H1 (cell line): ENCODE measurements at regions not wholly inside any gene's neighbourhood (a gene's known extent, or its start where the extent isn't known, plus 50 kb on each side); places are given as distances from the start of the nearest gene placed in this dataset.

Source experiments
- CTCF ChIA-PET: fragments of 300-600 bp; sonication (Branson Sonifier 250); formaldehyde crosslinking; loops from one replicate; lab custom pipeline; 2021; ENCODE audit not compliant: partially characterized antibody; lab: Charles Lee
- POLR2A ChIA-PET: fragments of 300-600 bp; sonication (Branson Sonifier 250); formaldehyde crosslinking; loops from one replicate; lab custom pipeline; 2021; ENCODE audit warnings: inconsistent platforms; ENCODE audit not compliant: partially characterized antibody; lab: Charles Lee
- DNase-seq, 2 experiments: peaks; one replicate each; pipeline versions ENCODE4 v3.0.0 to v3.0.0-alpha.2; 2010 to 2022; ENCODE audit warnings: low spot score in 2 of 2, low read depth in 1 of 2, mixed read lengths in 1 of 2
- FAIRE-seq: peaks from 2 replicates; lab custom pipeline; 2011; peaks lifted over from hg19 to GRCh38; lab: Jason Lieb, UNC
- H2AFZ ChIP-seq: 2 replicates; pipeline ENCODE4 v1.8.1; 2012; ENCODE audit warnings: low read length, inconsistent platforms
- H2AK5ac ChIP-seq: 2 replicates; pipeline ENCODE4 v1.6.1; 2013; ENCODE audit warnings: low read depth, low read length
- H2BK120ac ChIP-seq: replicated peaks from 2 replicates; pipeline ENCODE3; 2013; ENCODE audit warnings: low read depth, low read length, inconsistent platforms
- H2BK12ac ChIP-seq: 2 replicates; pipeline ENCODE4 v1.6.1; 2013; ENCODE audit warnings: low read depth, low read length
- H2BK15ac ChIP-seq: 2 replicates; pipeline ENCODE4 v1.6.1; 2013; ENCODE audit warnings: low read length
- H2BK20ac ChIP-seq: 2 replicates; pipeline ENCODE4 v1.6.1; 2013; ENCODE audit warnings: low read length
- H2BK5ac ChIP-seq: 2 replicates; pipeline ENCODE4 v1.6.1; 2013; ENCODE audit warnings: low read depth, low read length
- H3K14ac ChIP-seq: 2 replicates; pipeline ENCODE4 v1.6.1; 2013; ENCODE audit warnings: inconsistent platforms; ENCODE audit not compliant: insufficient read length
- H3K18ac ChIP-seq: 2 replicates; pipeline ENCODE4 v1.6.1; 2013; ENCODE audit warnings: low read length; ENCODE audit errors: extremely low read depth
- H3K23ac ChIP-seq: 2 replicates; pipeline ENCODE4 v1.6.1; 2013; ENCODE audit warnings: inconsistent platforms; ENCODE audit not compliant: insufficient read length
- H3K23me2 ChIP-seq: 2 replicates; pipeline ENCODE4 v1.6.1; 2013; ENCODE audit warnings: low read depth, low read length
- H3K27ac ChIP-seq: 2 replicates; pipeline ENCODE4 v1.6.1; 2011; ENCODE audit warnings: low read depth, low read length, inconsistent platforms
- H3K27me3 ChIP-seq, 4 experiments: replicated peaks in 1 of 4; 1 replicate in 1 of 4; 2 replicates in 3 of 4; pipeline versions ENCODE4 v1.6.1 to v1.8.1; 2011 to 2013; ENCODE audit warnings: low read length in 3 of 4, mild to moderate bottlenecking in 3 of 4, inconsistent platforms in 2 of 4, mixed read lengths in 2 of 4, moderate library complexity in 1 of 4; ENCODE audit not compliant: control insufficient read depth in 3 of 4, insufficient read depth in 3 of 4; ENCODE audit errors: extremely low read depth in 1 of 4
- H3K36me3 ChIP-seq, 4 experiments: 2 replicates each; pipeline versions ENCODE4 v1.6.1 to v1.8.1; 2011 to 2013; ENCODE audit warnings: mild to moderate bottlenecking in 4 of 4, low read length in 3 of 4, moderate library complexity in 2 of 4, control low read depth in 1 of 4, inconsistent platforms in 1 of 4; ENCODE audit not compliant: insufficient read depth in 4 of 4, control insufficient read depth in 2 of 4
- H3K4ac ChIP-seq: replicated peaks from 2 replicates; pipeline ENCODE3; 2013; ENCODE audit warnings: low read length, low read depth, mixed read lengths, inconsistent platforms; ENCODE audit not compliant: insufficient read length
- H3K4me1 ChIP-seq, 4 experiments: replicated peaks in 1 of 4; 1 replicate in 1 of 4; 2 replicates in 3 of 4; pipeline versions ENCODE4 v1.6.1 to v1.8.1; 2011 to 2013; ENCODE audit warnings: low read length in 3 of 4, inconsistent platforms in 2 of 4, mixed read lengths in 1 of 4; ENCODE audit not compliant: insufficient read depth in 4 of 4, control insufficient read depth in 3 of 4
- H3K4me2 ChIP-seq, 2 experiments: 2 replicates each; pipeline versions ENCODE4 v1.6.1 to v1.8.1; 2011 to 2013; ENCODE audit warnings: low read depth in 2 of 2, low read length in 2 of 2, control low read depth in 1 of 2, inconsistent platforms in 1 of 2, mild to moderate bottlenecking in 1 of 2; ENCODE audit not compliant: insufficient read depth in 1 of 2
- H3K4me3 ChIP-seq, 4 experiments: fragments of 200-600, 300-600 bp in 1 of 4; sonication (generic), shearing (Covaris generic), sonication (Bioruptor Twin) in 1 of 4; 2 replicates each; pipeline versions ENCODE4 v1.5.1 to v1.8.1; 2011 to 2016; ENCODE audit warnings: low read length in 4 of 4, low read depth in 3 of 4, control low read depth in 2 of 4, inconsistent platforms in 2 of 4, mild to moderate bottlenecking in 2 of 4, mixed read lengths in 1 of 4, moderate library complexity in 1 of 4; ENCODE audit not compliant: insufficient read depth in 2 of 4; ENCODE audit errors: extremely low read depth in 1 of 4
- H3K56ac ChIP-seq: replicated peaks from 2 replicates; pipeline ENCODE3; 2013; ENCODE audit warnings: low read depth, mild to moderate bottlenecking, mixed read lengths, low read length, inconsistent platforms; ENCODE audit not compliant: insufficient read length
- H3K79me1 ChIP-seq: 2 replicates; pipeline ENCODE4 v1.6.1; 2013; ENCODE audit warnings: low read depth, low read length, control low read depth
- H3K79me2 ChIP-seq, 2 experiments: 2 replicates each; pipeline versions ENCODE4 v1.6.1 to v1.8.1; 2012 to 2013; ENCODE audit warnings: low read length in 2 of 2, mild to moderate bottlenecking in 2 of 2, inconsistent platforms in 1 of 2; ENCODE audit not compliant: insufficient read depth in 2 of 2, control insufficient read depth in 1 of 2
- H3K9ac ChIP-seq, 4 experiments: replicated peaks in 1 of 4; 1 replicate in 1 of 4; 2 replicates in 3 of 4; pipeline versions ENCODE4 v1.6.1 to v1.8.1; 2011 to 2013; ENCODE audit warnings: low read depth in 3 of 4, low read length in 3 of 4, control low read depth in 2 of 4, mild to moderate bottlenecking in 2 of 4, moderate library complexity in 2 of 4, inconsistent platforms in 1 of 4; ENCODE audit errors: extremely low read depth in 1 of 4
- H3K9me3 ChIP-seq, 2 experiments: 2 replicates each; pipeline versions ENCODE4 v1.6.1 to v1.8.1; 2012 to 2013; ENCODE audit warnings: mild to moderate bottlenecking in 2 of 2, moderate library complexity in 2 of 2, control low read depth in 1 of 2, inconsistent platforms in 1 of 2, low read depth in 1 of 2, low read length in 1 of 2, mixed read lengths in 1 of 2; ENCODE audit not compliant: insufficient read depth in 2 of 2
- H4K20me1 ChIP-seq, 2 experiments: replicated peaks in 1 of 2; 2 replicates each; pipeline versions ENCODE3 to v1.8.1; 2011 to 2013; ENCODE audit warnings: inconsistent platforms in 2 of 2, low read length in 2 of 2, mild to moderate bottlenecking in 1 of 2; ENCODE audit not compliant: insufficient read depth in 2 of 2, control insufficient read depth in 1 of 2
- H4K5ac ChIP-seq: 2 replicates; pipeline ENCODE4 v1.6.1; 2013; ENCODE audit warnings: low read length, low read depth, mixed read lengths, inconsistent platforms; ENCODE audit not compliant: insufficient read length
- H4K8ac ChIP-seq: 2 replicates; pipeline ENCODE4 v1.8.0; 2013; ENCODE audit warnings: mild to moderate bottlenecking, moderate library complexity, low read length, inconsistent platforms; ENCODE audit not compliant: insufficient read depth; ENCODE audit errors: extremely low read depth
- H4K91ac ChIP-seq: replicated peaks from 2 replicates; pipeline ENCODE3; 2013; ENCODE audit warnings: low read length, mixed read lengths, inconsistent platforms; ENCODE audit not compliant: insufficient read length
- ASH2L ChIP-seq: fragments of 200-600, 300-600 bp; sonication (generic); IDR thresholded peaks from one replicate; pipeline ENCODE4 v1.7.1; 2017; ENCODE audit warnings: low read length
- BACH1 ChIP-seq: IDR thresholded peaks from 2 replicates; pipeline ENCODE4 v1.6.1; 2012; ENCODE audit warnings: low read length, improper control_type of control experiment
- CBX5 ChIP-seq: fragments of 300-800, 300-1000 bp; sonication (generic); IDR thresholded peaks from 2 replicates; pipeline ENCODE4 v1.7.1; 2016; ENCODE audit warnings: antibody characterized with exemption, low read length, low read depth
- CHD2 ChIP-seq: IDR thresholded peaks from 2 replicates; pipeline ENCODE4 v1.6.1; 2012; ENCODE audit warnings: low read length, improper control_type of control experiment
- HDAC6 ChIP-seq: IDR thresholded peaks from one replicate; pipeline ENCODE4 v1.7.1; 2012; ENCODE audit warnings: low read depth, mild to moderate bottlenecking, inconsistent platforms, low read length, moderate library complexity
- KDM1A ChIP-seq: fragments of 200-600, 300-600 bp; sonication (generic); IDR thresholded peaks from 2 replicates; pipeline ENCODE4 v1.7.1; 2016; ENCODE audit warnings: mild to moderate bottlenecking, low read length, borderline replicate concordance
- KDM4A ChIP-seq: IDR thresholded peaks from one replicate; pipeline ENCODE4 v1.7.1; 2012; ENCODE audit warnings: low read depth, mild to moderate bottlenecking, moderate library complexity, low read length, inconsistent platforms; ENCODE audit not compliant: severe bottlenecking
- RBBP5 ChIP-seq: IDR thresholded peaks from 2 replicates; pipeline ENCODE4 v1.7.1; 2012; ENCODE audit warnings: low read depth, mild to moderate bottlenecking, inconsistent platforms, low read length, moderate library complexity, borderline replicate concordance
- RXRA ChIP-seq: IDR thresholded peaks from 2 replicates; pipeline ENCODE4 v1.6.1; 2011; ENCODE audit warnings: low read depth, mild to moderate bottlenecking, low read length, moderate library complexity; ENCODE audit not compliant: insufficient read depth
- SP4 ChIP-seq: IDR thresholded peaks from 2 replicates; pipeline ENCODE4 v1.6.1; 2012; ENCODE audit warnings: low read length, inconsistent platforms
- SRF ChIP-seq: IDR thresholded peaks from 2 replicates; pipeline ENCODE4 v1.6.1; 2011; ENCODE audit warnings: mild to moderate bottlenecking, low read depth, low read length, moderate library complexity
- WGBS, 2 experiments: shearing (Covaris generic) in 1 of 2; methylation state at CpG; one replicate each; pipeline versions ENCODE4 v1.1.6 to v1.1.7; 2013 to 2015; ENCODE audit warnings: low lambda C conversion rate in 2 of 2, mixed read lengths in 2 of 2, inconsistent platforms in 1 of 2, low coverage in 1 of 2, missing lambda C conversion rate in 1 of 2; ENCODE audit not compliant: insufficient replicate concordance in 2 of 2, insufficient coverage in 1 of 2, insufficient read length in 1 of 2; ENCODE audit errors: extremely low coverage in 1 of 2, missing lambda C conversion rate in 1 of 2; 5-methylcytosine and 5-hydroxymethylcytosine counted together
- TF ChIP-seq, protein P1 (sequence below): IDR thresholded peaks from 2 replicates; pipeline ENCODE4 v1.6.1; 2011; ENCODE audit warnings: low read length, improper control_type of control experiment
- TF ChIP-seq, protein P2 (sequence below): IDR thresholded peaks from 2 replicates; pipeline ENCODE4 v1.6.1; 2011; ENCODE audit warnings: low read depth, mild to moderate bottlenecking, low read length; ENCODE audit not compliant: insufficient read depth

DNA sequence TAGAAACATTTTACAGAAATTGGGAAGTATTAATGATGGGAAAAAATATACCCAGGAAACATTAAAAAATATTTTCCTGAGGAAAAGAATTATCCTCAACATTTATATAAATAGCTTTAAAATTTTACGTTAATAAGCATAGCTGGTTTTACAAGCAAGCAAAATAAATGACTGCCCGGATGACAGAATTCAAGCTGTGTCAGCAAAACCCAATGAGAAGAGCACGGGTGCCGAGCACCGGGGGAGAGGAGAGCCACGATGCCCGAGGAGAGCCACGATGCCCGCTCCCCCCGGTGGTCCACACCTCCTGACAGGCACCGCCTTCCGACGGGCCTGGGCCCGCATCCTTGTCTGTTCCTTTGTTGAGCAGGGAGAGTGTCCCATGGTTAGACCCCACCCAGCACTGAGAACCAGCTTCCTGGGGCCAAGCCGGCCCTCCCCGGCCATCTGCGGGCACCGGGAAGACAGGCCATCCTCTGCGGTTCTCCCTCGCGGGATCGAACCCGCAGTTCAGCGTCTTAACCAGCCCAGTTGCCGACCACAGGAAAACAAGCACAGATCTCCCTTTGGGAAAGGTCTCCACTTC lies 63.3 kb upstream of the PDE10A start:
- Histone ChIP-seq H3K9me3 (no peaks in the 10 kb centered on the region), H3K23ac (no peak overlapping the region), H3K4me3 (no peak overlapping the region), H3K27ac (no peak overlapping the region), H4K20me1 (no peaks in the 10 kb centered on the region), H4K8ac (no peak overlapping the region), H3K9ac (no peak overlapping the region), H4K5ac (no peak overlapping the region), H2BK15ac (no peak overlapping the region), H2AFZ (peak overlapping the region; percentile 43; the same call in 1 of the 2 replicates), H3K18ac (no peak overlapping the region), H3K36me3 (no peaks in the 10 kb centered on the region), H3K14ac (no peak overlapping the region), H3K23me2 (no peaks in the 10 kb centered on the region), H3K79me2 (no peaks in the 10 kb centered on the region), H3K56ac (no peak overlapping the region), H2BK5ac (no peak overlapping the region), H4K91ac (no peak overlapping the region), H2AK5ac (no peak overlapping the region), H3K4ac (no peak overlapping the region), H3K4me2 (no peak overlapping the region), H2BK12ac (no peak overlapping the region), H3K4me1 (peaks cover 0 to 3% (median 2%) of the 10 kb centered on the region in 4 experiments; a peak in 3 of 7 replicates), H2BK120ac (no peak overlapping the region), H3K79me1 (no peaks in the 10 kb centered on the region), H2BK20ac (no peak overlapping the region), H3K27me3 (no peaks in the 10 kb centered on the region)
- FAIRE-seq (no peak), DNase-seq (no peak)
- CTCF ChIA-PET: interaction anchor here (0.7 to 10.1 kb wide), 19 partner anchors 9 to 391 kb away, joined by 3 to 92 read pairs (median 4); no protein-coding TSS in a partner anchor
- POLR2A ChIA-PET: no interaction called here
- 93% methylated on average over 25 of the region's 25 CpGs; no CpG with 5 or more reads in 1 of the 2 experiments for WGBS, 2 experiments
- TF ChIP-seq SP4: no peak
- no peak for TF ChIP-seq BACH1
- no peak for TF ChIP-seq SRF
- no peak for TF ChIP-seq HDAC6
- TF ChIP-seq CHD2: no peak
- no peak for TF ChIP-seq CBX5
- TF ChIP-seq ASH2L: no peak
- TF ChIP-seq, protein P1, sequence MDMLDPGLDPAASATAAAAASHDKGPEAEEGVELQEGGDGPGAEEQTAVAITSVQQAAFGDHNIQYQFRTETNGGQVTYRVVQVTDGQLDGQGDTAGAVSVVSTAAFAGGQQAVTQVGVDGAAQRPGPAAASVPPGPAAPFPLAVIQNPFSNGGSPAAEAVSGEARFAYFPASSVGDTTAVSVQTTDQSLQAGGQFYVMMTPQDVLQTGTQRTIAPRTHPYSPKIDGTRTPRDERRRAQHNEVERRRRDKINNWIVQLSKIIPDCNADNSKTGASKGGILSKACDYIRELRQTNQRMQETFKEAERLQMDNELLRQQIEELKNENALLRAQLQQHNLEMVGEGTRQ: no peak
- no peak for TF ChIP-seq RBBP5
- TF ChIP-seq KDM1A: no peak
- TF ChIP-seq, protein P2, sequence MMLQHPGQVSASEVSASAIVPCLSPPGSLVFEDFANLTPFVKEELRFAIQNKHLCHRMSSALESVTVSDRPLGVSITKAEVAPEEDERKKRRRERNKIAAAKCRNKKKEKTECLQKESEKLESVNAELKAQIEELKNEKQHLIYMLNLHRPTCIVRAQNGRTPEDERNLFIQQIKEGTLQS: no peak
- no peak for TF ChIP-seq RXRA
- no peak for TF ChIP-seq KDM4A
